Activated B cell treated with CpG ODN at 0.5 μM for 24 hours (primary cell): ENCODE measurements at regions not wholly inside any gene's neighbourhood (a gene's known extent, or its start where the extent isn't known, plus 50 kb on each side); places are given as distances from the start of the nearest gene placed in this dataset.

Source experiments
- ATAC-seq: fragments of 200-7000 bp; cut with Tn5 transposase; one replicate; pipeline ENCODE4 v1.10.0; 2021; ENCODE audit warnings: low read depth, mild to moderate bottlenecking, moderate library complexity
- CTCF ChIA-PET: fragments of 350-600 bp; sonication (Branson Sonifier 250); formaldehyde crosslinking; loops from one replicate; lab custom pipeline; 2021; ENCODE audit warnings: antibody characterized with exemption; lab: Charles Lee
- POLR2A ChIA-PET: fragments of 350-600 bp; sonication (Branson Sonifier 250); formaldehyde crosslinking; loops from one replicate; lab custom pipeline; 2021; ENCODE audit warnings: antibody characterized with exemption; lab: Charles Lee
- DNase-seq: peaks from one replicate; pipeline ENCODE4 v3.0.0; 2022
- H3K27ac Mint-ChIP-seq: one replicate; pipeline ENCODE4 v1.8.0; 2020; ENCODE audit warnings: mixed read lengths
- H3K27me3 Mint-ChIP-seq: one replicate; pipeline ENCODE4 v1.8.0; 2021; ENCODE audit warnings: mixed read lengths
- H3K36me3 Mint-ChIP-seq: one replicate; pipeline ENCODE4 v1.8.0; 2021; ENCODE audit warnings: low read depth, mixed read lengths
- H3K4me1 Mint-ChIP-seq: one replicate; pipeline ENCODE4 v1.8.0; 2021; ENCODE audit warnings: mixed read lengths
- H3K4me3 Mint-ChIP-seq: one replicate; pipeline ENCODE4 v1.8.0; 2020; ENCODE audit warnings: mild to moderate bottlenecking, mixed read lengths
- H3K9me3 Mint-ChIP-seq: one replicate; pipeline ENCODE4 v1.8.0; 2020; ENCODE audit warnings: mixed read lengths
- intact Hi-C: fragments of 100-400 bp; cut with micrococcal nuclease; formaldehyde crosslinking; loops from one replicate; pipeline ENCODE4 v1.15.1; 2024
- TF ChIP-seq, protein P1 (sequence below): fragments of 200-600 bp; IDR thresholded peaks from one replicate; pipeline ENCODE4 v1.8.0; 2022; ENCODE audit warnings: antibody characterized with exemption, mild to moderate bottlenecking

DNA sequence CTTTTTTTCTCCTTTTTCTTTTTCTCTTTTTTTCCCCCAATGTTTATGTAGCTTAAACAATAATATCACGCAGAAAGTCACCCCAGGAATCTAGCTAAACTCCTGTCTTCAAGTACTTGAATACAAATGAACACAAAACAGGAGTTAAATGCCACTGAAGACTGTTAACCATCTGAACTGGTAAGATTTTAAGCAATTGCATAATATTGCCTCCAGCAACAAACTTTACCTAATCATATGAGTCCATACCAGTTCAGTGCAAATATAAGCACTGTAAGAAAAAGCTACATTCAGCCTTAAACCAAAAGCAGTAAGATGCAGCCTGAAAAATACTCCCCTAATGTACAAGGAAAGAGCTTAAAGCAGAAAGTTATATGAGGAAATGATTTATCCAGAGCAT, 173.9 kb upstream of the TFAP2D start:
- no peaks in the 10 kb centered on the region for H3K9me3 Mint-ChIP-seq

DNA sequence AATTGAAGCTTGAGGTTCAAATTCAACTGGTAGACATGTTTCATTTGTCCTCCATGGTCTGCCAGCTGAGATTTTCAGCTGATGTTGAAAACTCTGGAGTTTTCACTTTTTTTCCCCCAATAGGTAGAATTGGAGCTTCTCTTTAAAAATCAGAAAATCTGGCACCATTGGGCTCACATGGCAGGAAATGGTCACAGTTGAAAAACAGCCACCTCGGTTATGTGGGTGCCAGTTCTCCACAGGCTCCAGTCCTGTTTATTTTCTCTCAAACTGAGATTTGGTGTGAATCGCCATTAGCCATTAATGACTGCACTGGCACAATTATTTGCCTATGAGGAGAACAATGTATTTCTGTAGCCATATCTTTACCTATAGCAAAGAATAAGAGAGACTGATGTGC, 171.4 kb upstream of the TFAP2D start:
- ChIA-PET POLR2A (no interaction called here), CTCF (no interaction called here)
- TF ChIP-seq, protein P1, sequence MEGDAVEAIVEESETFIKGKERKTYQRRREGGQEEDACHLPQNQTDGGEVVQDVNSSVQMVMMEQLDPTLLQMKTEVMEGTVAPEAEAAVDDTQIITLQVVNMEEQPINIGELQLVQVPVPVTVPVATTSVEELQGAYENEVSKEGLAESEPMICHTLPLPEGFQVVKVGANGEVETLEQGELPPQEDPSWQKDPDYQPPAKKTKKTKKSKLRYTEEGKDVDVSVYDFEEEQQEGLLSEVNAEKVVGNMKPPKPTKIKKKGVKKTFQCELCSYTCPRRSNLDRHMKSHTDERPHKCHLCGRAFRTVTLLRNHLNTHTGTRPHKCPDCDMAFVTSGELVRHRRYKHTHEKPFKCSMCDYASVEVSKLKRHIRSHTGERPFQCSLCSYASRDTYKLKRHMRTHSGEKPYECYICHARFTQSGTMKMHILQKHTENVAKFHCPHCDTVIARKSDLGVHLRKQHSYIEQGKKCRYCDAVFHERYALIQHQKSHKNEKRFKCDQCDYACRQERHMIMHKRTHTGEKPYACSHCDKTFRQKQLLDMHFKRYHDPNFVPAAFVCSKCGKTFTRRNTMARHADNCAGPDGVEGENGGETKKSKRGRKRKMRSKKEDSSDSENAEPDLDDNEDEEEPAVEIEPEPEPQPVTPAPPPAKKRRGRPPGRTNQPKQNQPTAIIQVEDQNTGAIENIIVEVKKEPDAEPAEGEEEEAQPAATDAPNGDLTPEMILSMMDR: no peak
- ATAC-seq (no peak), DNase-seq (no peak)
- Mint-ChIP-seq H3K4me3 (no peak overlapping the region), H3K9me3 (no peaks in the 10 kb centered on the region), H3K4me1 (no peaks in the 10 kb centered on the region), H3K27ac (no peak overlapping the region), H3K36me3 (no peaks in the 10 kb centered on the region), H3K27me3 (no peaks in the 10 kb centered on the region)
- intact Hi-C loops: no loop called here

More for the DNA sequence above, 173.9 kb upstream of the TFAP2D start:
- ATAC-seq (no peak), DNase-seq (no peak)
- intact Hi-C loops: no loop called here
- Mint-ChIP-seq H3K36me3 (no peaks in the 10 kb centered on the region), H3K27ac (no peak overlapping the region), H3K4me3 (no peak overlapping the region), H3K27me3 (no peaks in the 10 kb centered on the region), H3K4me1 (no peaks in the 10 kb centered on the region)
- CTCF ChIA-PET: no interaction called here
- POLR2A ChIA-PET: no interaction called here
- TF ChIP-seq, protein P1: no peak

DNA sequence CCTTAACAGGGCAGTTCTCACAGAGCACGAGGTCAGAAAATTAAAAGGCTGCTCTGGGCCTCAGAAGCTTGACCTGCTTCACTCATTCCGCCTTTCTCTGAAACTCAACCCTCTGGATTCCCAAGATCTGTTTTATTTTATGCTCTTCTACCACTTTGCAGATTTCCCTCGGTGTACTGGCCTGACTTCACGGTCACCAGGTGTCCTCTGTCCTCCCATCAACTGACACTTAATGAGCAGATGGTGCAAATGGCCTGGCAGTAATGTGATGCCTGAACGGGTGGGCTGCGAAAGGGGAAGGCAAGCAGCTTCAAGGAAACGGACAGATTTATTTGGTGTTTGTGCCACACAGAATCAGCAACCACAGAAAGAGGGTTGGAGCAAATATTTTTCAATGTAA, 169.7 kb upstream of the TFAP2D start:
- DNase-seq (no peak), ATAC-seq (no peak)
- Mint-ChIP-seq H3K9me3 (no peaks in the 10 kb centered on the region), H3K36me3 (no peaks in the 10 kb centered on the region), H3K4me1 (no peaks in the 10 kb centered on the region), H3K4me3 (no peak overlapping the region), H3K27ac (no peak overlapping the region), H3K27me3 (no peaks in the 10 kb centered on the region)
- ChIA-PET CTCF (no interaction called here), POLR2A (no interaction called here)
- intact Hi-C loops: no loop called here
- TF ChIP-seq, protein P1: no peak

DNA sequence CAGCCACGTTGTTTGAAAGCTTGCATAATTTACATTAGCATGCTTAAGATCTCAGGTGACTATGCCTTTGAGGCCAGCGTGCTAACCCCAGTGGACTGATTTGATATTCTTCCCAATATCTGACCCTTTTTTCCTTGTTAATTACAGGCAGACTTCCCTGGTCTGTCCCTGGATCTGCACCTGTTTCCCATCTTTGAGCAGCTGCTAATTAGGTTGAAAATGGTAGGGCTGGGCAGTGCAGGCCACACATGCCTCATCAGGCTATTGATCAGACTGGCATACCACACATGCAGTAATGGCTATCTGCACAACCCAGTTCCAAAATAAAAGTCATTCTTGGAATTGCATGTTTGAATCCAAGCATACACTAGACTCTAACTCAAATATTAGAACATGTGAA, 164.3 kb upstream of the TFAP2D start:
- DNase-seq (no peak), ATAC-seq (no peak)
- Mint-ChIP-seq H3K27me3 (no peaks in the 10 kb centered on the region), H3K36me3 (no peaks in the 10 kb centered on the region), H3K27ac (no peak overlapping the region), H3K4me3 (no peak overlapping the region), H3K9me3 (peaks cover 3% of the 10 kb centered on the region), H3K4me1 (no peaks in the 10 kb centered on the region)
- TF ChIP-seq, protein P1: no peak
- POLR2A ChIA-PET: no interaction called here
- CTCF ChIA-PET: no interaction called here
- intact Hi-C loops: no loop called here

DNA sequence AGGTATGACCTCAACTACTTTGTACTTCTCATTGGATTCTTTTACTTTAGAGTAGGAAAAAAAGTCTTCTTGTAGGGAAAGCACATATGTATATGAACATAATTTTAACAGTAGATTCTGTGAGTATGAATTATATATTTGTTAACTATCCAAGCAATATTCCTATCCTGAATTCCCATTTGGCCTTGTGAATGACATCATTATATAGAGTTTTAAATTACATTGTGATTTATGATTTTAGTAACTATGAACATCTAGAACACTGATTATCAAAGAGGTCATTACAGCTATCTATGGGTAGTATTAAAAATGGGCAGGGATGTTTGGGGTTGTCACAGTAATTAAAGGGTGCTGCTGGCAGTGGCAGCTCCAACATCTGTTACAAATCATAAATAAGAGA, 163.9 kb upstream of the TFAP2D start:
- CTCF ChIA-PET: no interaction called here
- Mint-ChIP-seq H3K4me1 (no peaks in the 10 kb centered on the region), H3K4me3 (no peak overlapping the region), H3K9me3 (peaks cover 7% of the 10 kb centered on the region), H3K27ac (no peak overlapping the region), H3K27me3 (no peaks in the 10 kb centered on the region), H3K36me3 (no peaks in the 10 kb centered on the region)
- intact Hi-C loops: no loop called here
- POLR2A ChIA-PET: no interaction called here
- no peak for ATAC-seq
- DNase-seq: no peak
- TF ChIP-seq, protein P1: no peak
